ENCODE measurements at regions not wholly inside any gene's neighbourhood (a gene's known extent, or its start where the extent isn't known, plus 50 kb on each side); places are given as distances from the start of the nearest gene placed in this dataset.

DNA sequence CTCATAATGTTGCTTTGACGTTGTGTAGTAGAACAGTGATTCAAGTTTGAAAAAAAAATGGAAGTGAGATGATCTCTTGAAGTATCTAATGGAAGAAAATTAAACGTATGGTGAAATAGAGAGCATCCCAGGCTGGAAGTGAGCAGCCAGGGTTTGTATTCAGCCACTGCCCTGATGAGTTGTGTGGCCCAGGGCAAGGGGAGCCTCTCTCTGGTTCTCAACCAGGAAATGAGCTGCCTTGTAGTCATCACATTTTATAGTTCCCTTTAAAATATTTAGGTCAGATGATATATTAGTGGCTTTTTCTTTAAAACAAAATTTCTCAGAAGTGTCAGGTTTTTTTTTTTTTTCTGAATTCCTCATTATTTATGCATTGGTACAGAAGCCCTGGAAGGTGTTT is 150.3 kb downstream of the GPAT3 start:
- no peak overlapping the region for H3K4me3 ChIP-seq (ENCODE audit: low read depth, low read length)
- DNase-seq (ENCODE audit: low read depth, low spot score): peak; percentile 13
- in situ Hi-C loops (cut with HindIII; ENCODE audit: low sequenced_read_pairs): no loop called here
- TF ChIP-seq, protein P1, sequence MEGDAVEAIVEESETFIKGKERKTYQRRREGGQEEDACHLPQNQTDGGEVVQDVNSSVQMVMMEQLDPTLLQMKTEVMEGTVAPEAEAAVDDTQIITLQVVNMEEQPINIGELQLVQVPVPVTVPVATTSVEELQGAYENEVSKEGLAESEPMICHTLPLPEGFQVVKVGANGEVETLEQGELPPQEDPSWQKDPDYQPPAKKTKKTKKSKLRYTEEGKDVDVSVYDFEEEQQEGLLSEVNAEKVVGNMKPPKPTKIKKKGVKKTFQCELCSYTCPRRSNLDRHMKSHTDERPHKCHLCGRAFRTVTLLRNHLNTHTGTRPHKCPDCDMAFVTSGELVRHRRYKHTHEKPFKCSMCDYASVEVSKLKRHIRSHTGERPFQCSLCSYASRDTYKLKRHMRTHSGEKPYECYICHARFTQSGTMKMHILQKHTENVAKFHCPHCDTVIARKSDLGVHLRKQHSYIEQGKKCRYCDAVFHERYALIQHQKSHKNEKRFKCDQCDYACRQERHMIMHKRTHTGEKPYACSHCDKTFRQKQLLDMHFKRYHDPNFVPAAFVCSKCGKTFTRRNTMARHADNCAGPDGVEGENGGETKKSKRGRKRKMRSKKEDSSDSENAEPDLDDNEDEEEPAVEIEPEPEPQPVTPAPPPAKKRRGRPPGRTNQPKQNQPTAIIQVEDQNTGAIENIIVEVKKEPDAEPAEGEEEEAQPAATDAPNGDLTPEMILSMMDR (IDR thresholded peaks at IDR 0.05; ENCODE audit: low read depth, low read length): no peak

DNA sequence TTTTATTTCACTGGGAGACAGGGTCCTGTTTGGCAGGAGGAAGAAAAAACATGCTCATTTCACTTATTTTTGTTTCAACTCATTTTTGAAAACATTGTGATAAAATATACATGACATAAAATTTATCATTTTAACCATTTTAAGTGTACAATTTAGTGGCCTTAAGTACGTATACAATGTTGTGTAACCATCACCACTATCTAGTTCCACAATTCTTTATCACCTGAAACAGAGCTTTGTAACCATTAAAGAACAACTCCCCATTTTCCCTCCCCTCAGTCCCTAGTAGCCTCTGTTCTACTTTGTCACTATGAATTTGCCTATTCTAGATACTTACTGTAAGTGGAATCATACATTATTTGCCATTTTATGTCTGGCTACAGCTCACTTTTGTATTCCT is 143.8 kb downstream of the GPAT3 start:
- H3K4me3 ChIP-seq (ENCODE audit: low read depth, low read length): no peak overlapping the region
- in situ Hi-C loops (cut with HindIII; ENCODE audit: low sequenced_read_pairs): no loop called here
- no peak for DNase-seq (ENCODE audit: low read depth, low spot score)
- TF ChIP-seq, protein P1 (IDR thresholded peaks at IDR 0.05; ENCODE audit: low read depth, low read length): no peak

DNA sequence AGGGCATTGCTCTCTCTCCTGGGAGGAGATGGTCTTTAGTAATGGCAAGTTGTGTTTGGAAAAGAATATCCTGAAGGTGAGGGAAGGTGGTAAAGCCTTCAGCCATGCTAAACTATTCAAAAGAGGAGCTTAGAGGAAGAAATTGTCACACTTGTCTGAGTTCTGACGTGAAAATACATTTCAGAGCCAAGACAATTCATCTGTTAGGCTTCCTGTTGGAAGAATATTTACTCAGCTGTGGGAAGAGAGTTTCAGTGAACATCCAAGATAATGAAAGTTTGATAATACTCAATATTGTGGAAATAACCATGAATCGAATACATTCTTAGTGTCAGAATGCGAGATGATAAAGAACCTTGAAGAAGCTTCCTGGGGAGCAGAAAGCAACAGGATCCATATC is 143.3 kb downstream of the GPAT3 start:
- TF ChIP-seq, protein P1 (IDR thresholded peaks at IDR 0.05; ENCODE audit: low read depth, low read length): no peak
- in situ Hi-C loops (cut with HindIII; ENCODE audit: low sequenced_read_pairs): no loop called here
- DNase-seq (ENCODE audit: low read depth, low spot score): peak; percentile 11
- H3K4me3 ChIP-seq (ENCODE audit: low read depth, low read length): no peak overlapping the region

DNA sequence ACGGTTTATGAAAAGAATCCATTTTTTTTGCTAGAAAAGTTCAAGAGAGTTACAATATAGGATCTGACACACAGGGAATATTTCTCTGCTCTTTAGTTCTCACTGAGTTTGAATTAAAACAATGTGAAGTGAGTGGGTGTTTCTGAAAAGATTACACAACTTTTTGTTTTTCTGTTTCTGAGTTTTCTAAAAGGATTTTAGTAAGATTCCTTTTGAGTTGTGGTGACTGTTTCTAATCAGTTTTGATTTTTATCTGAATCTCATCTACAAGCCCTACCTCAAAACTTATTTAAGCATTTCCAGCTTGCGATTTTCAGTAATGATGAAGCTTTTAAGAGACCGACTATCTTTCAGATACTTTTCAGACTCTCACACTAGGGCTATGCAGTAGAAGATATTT is 141.7 kb downstream of the GPAT3 start:
- in situ Hi-C loops (cut with HindIII; ENCODE audit: low sequenced_read_pairs): no loop called here
- DNase-seq (ENCODE audit: low read depth, low spot score): no peak
- TF ChIP-seq, protein P1 (IDR thresholded peaks at IDR 0.05; ENCODE audit: low read depth, low read length): no peak
- no peak overlapping the region for H3K4me3 ChIP-seq (ENCODE audit: low read depth, low read length)

DNA sequence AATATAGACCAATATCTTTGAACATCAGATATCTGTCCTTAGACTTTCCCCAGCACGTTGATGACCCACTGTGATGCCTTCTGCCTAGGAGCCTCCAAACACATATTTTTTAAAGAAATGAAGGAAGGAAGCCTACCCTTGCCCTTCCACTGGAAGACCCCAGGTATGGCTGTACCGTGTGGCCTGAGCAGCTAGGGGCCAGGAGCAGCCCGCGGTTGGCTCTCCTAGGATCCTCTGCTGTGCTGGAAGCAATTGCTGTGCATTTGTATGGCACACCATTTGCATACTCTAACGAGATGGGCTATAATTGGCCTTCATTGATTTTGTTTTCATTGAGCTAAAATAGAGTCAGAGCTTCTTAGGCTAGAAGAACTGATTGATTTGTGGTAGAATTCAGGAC is 128.8 kb downstream of the GPAT3 start:
- in situ Hi-C loops (cut with HindIII; ENCODE audit: low sequenced_read_pairs): no loop called here
- no peak overlapping the region for H3K4me3 ChIP-seq (ENCODE audit: low read depth, low read length)
- TF ChIP-seq, protein P1 (IDR thresholded peaks at IDR 0.05; ENCODE audit: low read depth, low read length): no peak

DNA sequence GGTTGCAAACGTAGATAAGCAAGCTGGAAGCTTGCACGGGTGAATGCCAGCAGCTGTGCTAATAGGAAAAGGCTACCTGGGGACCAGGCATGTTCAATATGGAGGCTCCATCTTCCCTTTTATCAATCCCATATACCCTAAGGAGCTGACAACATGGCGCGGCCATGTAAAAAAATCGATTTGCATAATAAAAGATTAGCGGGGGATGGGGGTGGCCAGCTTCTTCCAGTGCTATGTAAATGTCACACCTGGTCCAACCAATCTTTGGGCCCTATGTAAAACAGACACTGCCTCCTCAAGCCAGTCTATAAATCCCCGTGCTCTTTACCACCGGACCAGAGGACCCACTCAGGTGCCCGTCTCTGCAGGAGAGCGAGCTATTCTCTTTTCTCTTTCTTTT is 128.2 kb downstream of the GPAT3 start:
- no peak for DNase-seq (ENCODE audit: low read depth, low spot score)
- TF ChIP-seq, protein P1 (IDR thresholded peaks at IDR 0.05; ENCODE audit: low read depth, low read length): no peak
- in situ Hi-C loops (cut with HindIII; ENCODE audit: low sequenced_read_pairs): no loop called here
- H3K4me3 ChIP-seq (ENCODE audit: low read depth, low read length): no peak overlapping the region

More for the DNA sequence above, 128.8 kb downstream of the GPAT3 start:
- DNase-seq (ENCODE audit: low read depth, low spot score): no peak

DNA sequence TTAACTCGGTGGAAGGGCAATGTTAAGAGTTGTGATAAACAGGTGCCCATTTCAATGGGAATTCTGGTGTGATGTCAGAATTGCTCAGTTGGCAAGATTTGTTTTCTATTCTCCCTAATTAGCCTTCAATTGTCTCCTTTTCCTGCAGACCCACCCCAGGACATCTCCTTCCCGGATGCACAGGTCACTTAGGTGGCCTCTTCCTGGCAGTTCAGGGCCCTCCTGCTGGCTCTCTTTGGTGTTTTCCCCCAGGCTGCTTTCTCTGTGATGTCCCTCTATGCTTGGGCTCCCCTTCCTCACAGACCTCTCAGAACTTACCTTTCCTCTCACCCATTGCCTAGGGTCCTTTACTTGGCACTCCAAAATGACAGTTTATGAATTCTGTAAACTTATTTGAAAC is 126.3 kb downstream of the GPAT3 start:
- TF ChIP-seq, protein P1 (IDR thresholded peaks at IDR 0.05; ENCODE audit: low read depth, low read length): no peak
- no peak overlapping the region for H3K4me3 ChIP-seq (ENCODE audit: low read depth, low read length)
- DNase-seq (ENCODE audit: low read depth, low spot score): no peak
- in situ Hi-C loops (cut with HindIII; ENCODE audit: low sequenced_read_pairs): no loop called here
